ENCODE measurements at regions not wholly inside any gene's neighbourhood (a gene's known extent, or its start where the extent isn't known, plus 50 kb on each side); places are given as distances from the start of the nearest gene placed in this dataset.

DNA sequence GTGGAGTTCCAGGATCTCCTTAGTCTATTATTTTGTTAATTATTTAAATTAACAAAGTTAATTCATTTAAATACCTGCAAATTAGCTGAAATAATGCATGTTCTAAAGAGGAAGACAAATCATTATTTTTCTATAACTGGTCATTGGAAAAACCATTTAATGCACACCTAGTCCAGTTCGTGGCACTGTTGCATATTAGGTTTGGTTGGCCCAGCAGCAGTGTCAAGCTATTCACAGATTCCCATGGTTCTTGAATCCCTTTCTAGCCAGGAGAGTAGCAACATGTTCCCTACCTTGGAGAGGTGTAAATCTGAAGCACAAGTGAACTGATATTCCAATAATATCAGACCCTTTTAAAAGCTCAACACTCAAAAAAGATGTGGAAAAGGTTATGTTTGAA is 155.2 kb downstream of the TMEM161B start:
- Histone ChIP-seq H3K27me3 (ENCODE audit: control insufficient read depth, insufficient read depth, low read length) (no peaks in the 10 kb centered on the region), H3K36me3 (ENCODE audit: control insufficient read depth, insufficient read depth, low read length) (no peaks in the 10 kb centered on the region), H3K4me1 (ENCODE audit: control insufficient read depth, insufficient read depth, low read length) (no peaks in the 10 kb centered on the region), H3K27ac (ENCODE audit: low read length) (no peak overlapping the region), H3K4me3 (ENCODE audit: low read depth in 2 of 2, low read length in 2 of 2) (no peak overlapping the region), H3K9me3 (ENCODE audit: control insufficient read depth, insufficient read depth, low read depth, low read length) (no peaks in the 10 kb centered on the region)
- ChIA-PET POLR2A (no interaction called here), CTCF (no interaction called here)
- no peak for ATAC-seq
- BruUV-seq (replicated peaks): no TSS peak
- in situ Hi-C loops (cut with HindIII; ENCODE audit: low pct_unique_long_range_greater_than_20kb, low sequenced_read_pairs) (no loop called here), intact Hi-C loops (cut with micrococcal nuclease; ENCODE audit: unreplicated experiment) (no loop called here)
- no peak for DNase-seq (ENCODE audit: low read depth, low spot score)
- TF ChIP-seq, protein P1, sequence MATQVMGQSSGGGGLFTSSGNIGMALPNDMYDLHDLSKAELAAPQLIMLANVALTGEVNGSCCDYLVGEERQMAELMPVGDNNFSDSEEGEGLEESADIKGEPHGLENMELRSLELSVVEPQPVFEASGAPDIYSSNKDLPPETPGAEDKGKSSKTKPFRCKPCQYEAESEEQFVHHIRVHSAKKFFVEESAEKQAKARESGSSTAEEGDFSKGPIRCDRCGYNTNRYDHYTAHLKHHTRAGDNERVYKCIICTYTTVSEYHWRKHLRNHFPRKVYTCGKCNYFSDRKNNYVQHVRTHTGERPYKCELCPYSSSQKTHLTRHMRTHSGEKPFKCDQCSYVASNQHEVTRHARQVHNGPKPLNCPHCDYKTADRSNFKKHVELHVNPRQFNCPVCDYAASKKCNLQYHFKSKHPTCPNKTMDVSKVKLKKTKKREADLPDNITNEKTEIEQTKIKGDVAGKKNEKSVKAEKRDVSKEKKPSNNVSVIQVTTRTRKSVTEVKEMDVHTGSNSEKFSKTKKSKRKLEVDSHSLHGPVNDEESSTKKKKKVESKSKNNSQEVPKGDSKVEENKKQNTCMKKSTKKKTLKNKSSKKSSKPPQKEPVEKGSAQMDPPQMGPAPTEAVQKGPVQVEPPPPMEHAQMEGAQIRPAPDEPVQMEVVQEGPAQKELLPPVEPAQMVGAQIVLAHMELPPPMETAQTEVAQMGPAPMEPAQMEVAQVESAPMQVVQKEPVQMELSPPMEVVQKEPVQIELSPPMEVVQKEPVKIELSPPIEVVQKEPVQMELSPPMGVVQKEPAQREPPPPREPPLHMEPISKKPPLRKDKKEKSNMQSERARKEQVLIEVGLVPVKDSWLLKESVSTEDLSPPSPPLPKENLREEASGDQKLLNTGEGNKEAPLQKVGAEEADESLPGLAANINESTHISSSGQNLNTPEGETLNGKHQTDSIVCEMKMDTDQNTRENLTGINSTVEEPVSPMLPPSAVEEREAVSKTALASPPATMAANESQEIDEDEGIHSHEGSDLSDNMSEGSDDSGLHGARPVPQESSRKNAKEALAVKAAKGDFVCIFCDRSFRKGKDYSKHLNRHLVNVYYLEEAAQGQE (IDR thresholded peaks at IDR 0.05; ENCODE audit: insufficient read depth in 1 of 2, low read depth in 2 of 2, low read length in 1 of 2): no peak
- TF ChIP-seq SIN3A (IDR thresholded peaks at IDR 0.05; ENCODE audit: borderline replicate concordance, insufficient read depth, low read depth, low read length) (no peak), TCF7L2 (IDR thresholded peaks at IDR 0.05; ENCODE audit: low read depth, low read length) (no peak), POLR2AphosphoS5 (IDR thresholded peaks at IDR 0.05; ENCODE audit: low read depth, low read length) (no peak)
- TF ChIP-seq, protein P2, sequence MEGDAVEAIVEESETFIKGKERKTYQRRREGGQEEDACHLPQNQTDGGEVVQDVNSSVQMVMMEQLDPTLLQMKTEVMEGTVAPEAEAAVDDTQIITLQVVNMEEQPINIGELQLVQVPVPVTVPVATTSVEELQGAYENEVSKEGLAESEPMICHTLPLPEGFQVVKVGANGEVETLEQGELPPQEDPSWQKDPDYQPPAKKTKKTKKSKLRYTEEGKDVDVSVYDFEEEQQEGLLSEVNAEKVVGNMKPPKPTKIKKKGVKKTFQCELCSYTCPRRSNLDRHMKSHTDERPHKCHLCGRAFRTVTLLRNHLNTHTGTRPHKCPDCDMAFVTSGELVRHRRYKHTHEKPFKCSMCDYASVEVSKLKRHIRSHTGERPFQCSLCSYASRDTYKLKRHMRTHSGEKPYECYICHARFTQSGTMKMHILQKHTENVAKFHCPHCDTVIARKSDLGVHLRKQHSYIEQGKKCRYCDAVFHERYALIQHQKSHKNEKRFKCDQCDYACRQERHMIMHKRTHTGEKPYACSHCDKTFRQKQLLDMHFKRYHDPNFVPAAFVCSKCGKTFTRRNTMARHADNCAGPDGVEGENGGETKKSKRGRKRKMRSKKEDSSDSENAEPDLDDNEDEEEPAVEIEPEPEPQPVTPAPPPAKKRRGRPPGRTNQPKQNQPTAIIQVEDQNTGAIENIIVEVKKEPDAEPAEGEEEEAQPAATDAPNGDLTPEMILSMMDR (IDR thresholded peaks at IDR 0.05): no peak; the same call in 1 of the 2 replicates

DNA sequence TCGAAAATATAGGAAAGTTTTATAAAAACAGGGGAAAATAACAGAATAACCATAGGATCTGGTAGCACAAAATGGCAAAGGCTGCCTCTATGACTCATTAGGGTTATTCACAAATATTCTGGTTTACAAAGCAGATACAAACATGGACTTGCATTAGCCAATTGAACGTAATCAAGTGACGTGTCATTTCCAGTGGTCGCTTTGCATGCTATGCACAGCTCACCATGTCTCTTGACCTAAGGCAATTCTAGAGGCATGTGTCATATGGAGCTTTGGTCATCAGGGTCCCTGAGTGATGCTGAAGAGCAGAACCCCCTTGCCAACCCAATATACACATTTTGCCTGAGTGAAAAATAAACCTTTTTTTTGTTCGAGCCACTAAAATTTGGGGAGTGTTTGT is 158.8 kb downstream of the TMEM161B start:
- H3K36me3 ChIP-seq (ENCODE audit: control insufficient read depth, insufficient read depth, low read length): no peaks in the 10 kb centered on the region
- no peak for DNase-seq (ENCODE audit: low read depth, low spot score)
- H3K27ac ChIP-seq (ENCODE audit: low read length): no peak overlapping the region
- H3K4me1 ChIP-seq (ENCODE audit: control insufficient read depth, insufficient read depth, low read length): no peaks in the 10 kb centered on the region
- ATAC-seq: no peak
- in situ Hi-C loops (cut with HindIII; ENCODE audit: low pct_unique_long_range_greater_than_20kb, low sequenced_read_pairs) (no loop called here), intact Hi-C loops (cut with micrococcal nuclease; ENCODE audit: unreplicated experiment) (no loop called here)
- H3K9me3 ChIP-seq (ENCODE audit: control insufficient read depth, insufficient read depth, low read depth, low read length): no peaks in the 10 kb centered on the region
- CTCF ChIA-PET: no interaction called here
- no peaks in the 10 kb centered on the region for H3K27me3 ChIP-seq (ENCODE audit: control insufficient read depth, insufficient read depth, low read length)
- H3K4me3 ChIP-seq (ENCODE audit: low read depth in 2 of 2, low read length in 2 of 2): no peak overlapping the region
- no TSS peak for BruUV-seq (replicated peaks)
- no peak for TF ChIP-seq POLR2AphosphoS5 (IDR thresholded peaks at IDR 0.05; ENCODE audit: low read depth, low read length)
- TF ChIP-seq, protein P1 (IDR thresholded peaks at IDR 0.05; ENCODE audit: insufficient read depth in 1 of 2, low read depth in 2 of 2, low read length in 1 of 2): no peak
- no peak for TF ChIP-seq SIN3A (IDR thresholded peaks at IDR 0.05; ENCODE audit: borderline replicate concordance, insufficient read depth, low read depth, low read length)
- POLR2A ChIA-PET: no interaction called here

All from Panc1 (cell line).